Left hindlimb (tissue), 1 donor: ENCODE measurements at regions not wholly inside any gene's neighbourhood (a gene's known extent, or its start where the extent isn't known, plus 50 kb on each side); places are given as distances from the start of the nearest gene placed in this dataset.

ENCODE experiments used
- DNase-seq: peaks from one replicate; pipeline ENCODE4 v3.0.0-alpha.2; 2018

- DNase-seq = no peak
These were observed 110.0 kb upstream of the ADARB2 start for GRCh38 chr10:1847361-1847760.

DNA sequence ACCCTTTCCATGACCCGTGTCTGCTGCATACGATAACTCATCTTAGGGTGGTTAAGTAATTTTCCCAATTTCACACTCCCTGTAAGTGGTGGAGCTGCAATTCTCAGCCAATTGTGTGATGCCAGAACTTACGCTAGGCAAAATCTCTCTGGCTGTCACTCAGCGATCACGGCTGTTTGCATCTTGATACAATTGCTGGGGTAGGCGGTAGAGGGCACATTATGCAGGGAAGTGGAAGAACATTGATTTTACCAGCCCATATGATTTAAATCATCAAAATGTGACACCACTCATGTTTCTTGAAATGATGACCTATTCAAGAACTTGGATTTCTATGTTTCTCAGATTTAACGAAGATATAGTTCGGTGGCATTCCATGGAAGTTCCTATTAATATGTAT lies 108.7 kb upstream of the ADARB2 start:
- no peak for DNase-seq

DNA sequence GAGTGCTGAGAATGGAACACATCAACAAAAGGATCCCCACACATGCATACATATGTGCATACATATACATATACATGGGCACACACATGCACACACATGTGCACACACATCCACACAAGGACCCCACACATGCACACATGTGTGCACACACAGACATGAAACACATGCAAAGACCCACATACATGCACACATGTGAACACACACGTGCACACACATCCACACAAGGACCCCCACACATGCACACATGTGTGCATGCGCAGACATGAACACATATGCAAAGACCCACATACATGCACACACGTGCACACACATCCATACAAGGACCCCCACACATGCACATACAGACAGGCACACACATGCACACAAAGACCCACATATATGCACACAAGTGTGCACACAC lies 104.4 kb upstream of the ADARB2 start:
- no peak for DNase-seq

DNA sequence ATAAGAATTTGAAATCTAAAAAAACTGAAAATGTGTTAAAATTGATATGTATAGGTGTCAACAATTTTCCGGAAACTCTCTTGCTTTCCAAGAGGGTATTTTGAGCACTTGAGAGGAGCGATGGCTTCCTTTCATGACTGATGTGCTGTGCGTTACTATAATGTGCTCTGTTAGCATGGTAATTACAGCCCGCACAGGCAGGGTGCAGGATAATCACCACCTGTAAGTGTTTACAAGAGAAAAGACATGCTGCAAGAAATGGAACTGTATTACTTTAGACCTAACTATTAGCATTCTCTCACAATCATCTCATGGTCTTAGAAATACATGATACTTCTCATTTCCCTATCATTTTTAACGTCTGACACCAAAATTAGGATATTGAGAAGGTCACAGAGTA lies 92.4 kb upstream of the ADARB2 start:
- no peak for DNase-seq

- no peak for DNase-seq
These were observed 87.6 kb upstream of the ADARB2 start for GRCh38 chr10:1824928-1825327.

- DNase-seq = no peak
These were observed 77.2 kb upstream of the ADARB2 start for GRCh38 chr10:1814556-1814955.

DNA sequence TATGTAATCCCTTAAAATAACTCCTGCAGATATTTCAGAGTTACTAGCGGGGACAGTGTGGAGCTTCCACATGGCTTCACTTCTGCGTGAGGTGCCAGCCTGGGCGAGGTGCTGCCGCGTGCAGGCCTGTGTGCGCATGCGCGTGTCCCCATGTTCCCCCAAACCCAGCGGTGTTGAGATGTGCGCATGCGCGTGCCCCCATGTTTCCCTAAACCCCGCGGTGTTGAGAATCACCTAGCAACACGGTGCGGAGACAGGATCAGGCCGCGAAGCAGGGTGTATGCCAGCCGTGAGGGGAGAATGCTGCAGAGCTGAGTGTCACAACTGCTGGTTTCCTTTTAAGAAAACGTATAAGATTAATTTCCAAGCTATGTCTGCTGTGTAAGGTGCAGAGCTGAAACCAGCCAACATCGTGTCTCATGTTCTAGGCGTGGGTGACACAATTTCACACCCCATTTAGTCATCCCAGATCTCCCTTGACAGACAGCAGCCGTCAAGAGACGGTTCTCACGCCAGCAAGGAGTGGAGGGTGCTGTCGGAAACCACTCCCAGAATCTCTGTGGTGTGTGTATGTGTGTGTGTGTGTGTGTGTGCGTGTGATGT lies 71.9 kb upstream of the ADARB2 start:
- no peak for DNase-seq

GRCh38 chr10:1807924-1808323 lies 70.6 kb upstream of the ADARB2 start:
- DNase-seq = no peak

GRCh38 chr10:1807196-1807595 lies 69.9 kb upstream of the ADARB2 start:
- no peak for DNase-seq

- no peak for DNase-seq
These were observed 65.1 kb upstream of the ADARB2 start for GRCh38 chr10:1802413-1802812.

DNA sequence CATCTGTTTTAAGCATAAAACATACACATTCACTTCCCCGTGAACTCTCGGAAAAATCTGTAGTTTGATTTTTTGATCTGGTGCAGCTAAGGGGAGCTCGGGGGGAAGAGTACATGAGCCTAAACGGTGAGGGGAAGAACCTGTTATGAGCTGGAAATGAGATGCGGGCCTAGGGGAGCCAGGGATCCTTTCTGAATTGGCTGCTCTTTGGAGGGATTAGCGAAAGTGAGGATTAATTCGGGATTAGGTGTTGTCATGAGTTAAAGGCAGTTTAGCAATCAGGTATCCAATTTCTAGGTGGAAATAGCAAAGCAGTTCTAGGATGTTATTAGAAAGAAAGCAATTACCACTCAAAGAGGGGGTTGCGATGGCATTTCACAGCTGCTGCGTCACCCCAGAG lies 51.1 kb upstream of the ADARB2 start:
- no peak for DNase-seq
